ENCODE measurements at regions not wholly inside any gene's neighbourhood (a gene's known extent, or its start where the extent isn't known, plus 50 kb on each side); places are given as distances from the start of the nearest gene placed in this dataset.

- Histone ChIP-seq H3K4me1 (no peaks in the 10 kb centered on the region), H3K27ac (no peak overlapping the region), H3K27me3 (no peaks in the 10 kb centered on the region), H3K9me3 (peaks cover 0 to 18% (median 1%) of the 10 kb centered on the region in 4 donors), H3K4me3 (no peak overlapping the region), H3K36me3 (no peaks in the 10 kb centered on the region)
- 79 to 80% methylated on average over 1 of the region's 1 CpG for WGBS, 2 donors
- TF ChIP-seq, protein P1, sequence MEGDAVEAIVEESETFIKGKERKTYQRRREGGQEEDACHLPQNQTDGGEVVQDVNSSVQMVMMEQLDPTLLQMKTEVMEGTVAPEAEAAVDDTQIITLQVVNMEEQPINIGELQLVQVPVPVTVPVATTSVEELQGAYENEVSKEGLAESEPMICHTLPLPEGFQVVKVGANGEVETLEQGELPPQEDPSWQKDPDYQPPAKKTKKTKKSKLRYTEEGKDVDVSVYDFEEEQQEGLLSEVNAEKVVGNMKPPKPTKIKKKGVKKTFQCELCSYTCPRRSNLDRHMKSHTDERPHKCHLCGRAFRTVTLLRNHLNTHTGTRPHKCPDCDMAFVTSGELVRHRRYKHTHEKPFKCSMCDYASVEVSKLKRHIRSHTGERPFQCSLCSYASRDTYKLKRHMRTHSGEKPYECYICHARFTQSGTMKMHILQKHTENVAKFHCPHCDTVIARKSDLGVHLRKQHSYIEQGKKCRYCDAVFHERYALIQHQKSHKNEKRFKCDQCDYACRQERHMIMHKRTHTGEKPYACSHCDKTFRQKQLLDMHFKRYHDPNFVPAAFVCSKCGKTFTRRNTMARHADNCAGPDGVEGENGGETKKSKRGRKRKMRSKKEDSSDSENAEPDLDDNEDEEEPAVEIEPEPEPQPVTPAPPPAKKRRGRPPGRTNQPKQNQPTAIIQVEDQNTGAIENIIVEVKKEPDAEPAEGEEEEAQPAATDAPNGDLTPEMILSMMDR (IDR thresholded peaks at IDR 0.05) = no peak
- no peak for TF ChIP-seq POLR2A (IDR thresholded peaks at IDR 0.05)
- TF ChIP-seq EP300 (IDR thresholded peaks at IDR 0.05) = no peak
- DNase-seq (ENCODE audit: low spot score in 2 of 2) = no peak
Measured at GRCh38 chr6:23096876-23097275, 527.5 kb downstream of the HDGFL1 start.

DNA sequence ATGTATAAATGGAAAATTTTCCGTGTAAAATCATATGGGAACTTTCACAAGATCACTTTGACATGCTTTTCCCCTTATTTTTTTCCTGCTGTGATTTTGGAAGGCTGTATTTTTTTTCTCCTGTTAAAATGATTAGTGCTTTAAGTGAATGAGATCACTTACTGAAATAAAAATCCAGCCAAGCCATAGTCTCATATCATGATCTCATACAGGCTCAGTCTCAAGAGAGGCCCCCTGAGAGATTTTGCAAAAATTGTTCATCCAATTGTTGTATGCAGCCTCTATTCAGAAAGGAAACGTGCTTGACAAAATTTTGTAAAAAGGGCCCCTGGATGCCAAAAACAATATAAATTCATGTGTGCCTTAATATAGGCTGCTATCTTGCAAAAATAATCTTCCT, 528.2 kb downstream of the HDGFL1 start:
- Histone ChIP-seq H3K27me3 (no peaks in the 10 kb centered on the region), H3K27ac (no peak overlapping the region), H3K36me3 (no peaks in the 10 kb centered on the region), H3K9me3 (peaks cover 0 to 18% (median 1%) of the 10 kb centered on the region in 4 donors), H3K4me1 (no peaks in the 10 kb centered on the region), H3K4me3 (no peak overlapping the region)
- 37 to 41% methylated on average over 2 of the region's 2 CpGs for WGBS, 2 donors
- no peak for DNase-seq (ENCODE audit: low spot score in 2 of 2)
- TF ChIP-seq POLR2A (IDR thresholded peaks at IDR 0.05) (no peak), EP300 (IDR thresholded peaks at IDR 0.05) (no peak)

DNA sequence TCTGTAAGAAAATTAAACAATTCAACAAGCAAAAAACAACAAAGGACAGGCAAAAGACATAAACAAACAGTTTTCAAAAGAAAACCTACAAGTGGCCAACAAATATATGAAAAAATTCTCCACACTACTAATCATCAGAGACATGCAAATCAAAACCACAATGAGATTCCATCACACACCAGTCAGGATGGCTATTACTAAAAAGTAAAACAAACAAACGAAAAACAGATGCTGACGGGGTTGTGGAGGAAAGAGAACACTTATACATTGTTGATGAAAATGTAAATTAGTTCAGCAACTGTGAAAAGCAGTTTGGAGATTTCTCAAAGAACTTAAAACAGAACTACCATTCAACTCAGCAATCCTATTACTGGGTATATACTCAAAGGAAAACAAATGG, 537.6 kb downstream of the HDGFL1 start:
- no peak for DNase-seq (ENCODE audit: low spot score in 2 of 2)
- 38 to 40% methylated on average over 2 of the region's 2 CpGs for WGBS, 2 donors
- TF ChIP-seq EP300 (IDR thresholded peaks at IDR 0.05) (no peak), POLR2A (IDR thresholded peaks at IDR 0.05) (no peak)
- TF ChIP-seq, protein P1 (IDR thresholded peaks at IDR 0.05) = no peak
- no peaks in the 10 kb centered on the region for H3K36me3 ChIP-seq
- H3K27ac ChIP-seq = no peak overlapping the region
- H3K4me1 ChIP-seq = no peaks in the 10 kb centered on the region
- H3K4me3 ChIP-seq = no peak overlapping the region
- H3K9me3 ChIP-seq = peaks cover 0 to 3% (median 0%) of the 10 kb centered on the region in 4 donors
- H3K27me3 ChIP-seq = no peaks in the 10 kb centered on the region

DNA sequence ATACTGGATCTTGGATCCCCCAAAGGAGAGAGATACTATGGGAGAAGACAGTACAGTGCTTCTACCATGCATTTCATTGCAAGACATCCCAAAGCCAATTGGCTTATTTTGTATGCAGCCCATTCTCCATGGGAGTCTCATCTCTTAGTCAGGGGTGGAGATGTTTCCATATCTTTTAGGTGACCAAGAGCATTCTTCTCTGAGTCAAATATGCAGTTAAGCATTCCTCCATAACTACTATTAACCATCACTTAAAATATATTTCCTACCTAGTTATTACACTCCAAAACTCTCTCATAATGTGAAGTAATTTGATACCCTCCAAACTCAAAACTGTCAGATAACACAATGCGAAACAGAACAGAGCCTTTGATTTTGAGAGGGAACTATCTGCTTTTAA, 542.6 kb downstream of the HDGFL1 start:
- Histone ChIP-seq H3K4me1 (no peaks in the 10 kb centered on the region), H3K36me3 (no peaks in the 10 kb centered on the region), H3K27me3 (no peaks in the 10 kb centered on the region), H3K9me3 (peaks cover 0 to 23% (median 0%) of the 10 kb centered on the region in 4 donors), H3K4me3 (no peak overlapping the region), H3K27ac (no peak overlapping the region)
- DNase-seq (ENCODE audit: low spot score in 2 of 2) = no peak
- TF ChIP-seq EP300 (IDR thresholded peaks at IDR 0.05) (no peak), POLR2A (IDR thresholded peaks at IDR 0.05) (no peak)
- TF ChIP-seq, protein P1 (IDR thresholded peaks at IDR 0.05) = no peak
- 95 to 100% methylated on average over 1 of the region's 1 CpG for WGBS, 2 donors

DNA sequence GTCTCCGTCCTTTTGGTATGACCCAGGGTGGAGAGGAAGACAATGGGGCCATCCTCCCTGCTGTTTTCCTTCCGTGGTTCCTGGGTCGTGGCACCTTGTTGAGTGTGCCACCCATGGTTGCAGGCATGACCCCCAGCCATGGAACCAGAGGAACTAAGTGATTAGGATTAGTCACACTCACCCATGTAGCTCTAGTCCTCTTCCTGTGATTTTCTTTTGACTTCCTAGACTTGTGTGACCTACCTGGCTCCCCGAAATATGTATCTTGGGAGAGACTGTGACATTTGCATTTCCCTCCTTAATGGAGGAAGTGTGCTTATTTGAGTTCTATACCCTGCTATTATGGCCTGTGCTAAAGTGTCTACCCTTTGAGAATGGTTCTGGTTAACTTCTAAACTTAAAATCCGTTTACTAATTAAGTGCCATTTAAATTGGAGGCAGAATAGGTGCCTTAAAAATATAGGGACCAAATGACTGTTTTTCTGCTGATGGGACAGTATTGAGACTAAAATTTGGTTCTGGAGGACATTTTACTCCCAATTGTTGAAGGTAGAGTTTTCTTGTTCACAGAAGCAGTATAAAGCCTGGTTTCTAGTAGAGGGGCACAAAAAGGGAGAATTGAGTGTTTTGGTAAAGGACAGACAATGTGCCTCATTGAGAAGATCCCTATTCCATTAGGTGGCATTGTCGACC, 545.6 kb downstream of the HDGFL1 start:
- Histone ChIP-seq H3K4me3 (no peak overlapping the region), H3K9me3 (peaks cover 0 to 23% (median 0%) of the 10 kb centered on the region in 4 donors), H3K27ac (no peak overlapping the region), H3K27me3 (no peaks in the 10 kb centered on the region), H3K36me3 (no peaks in the 10 kb centered on the region), H3K4me1 (no peaks in the 10 kb centered on the region)
- DNase-seq (ENCODE audit: low spot score in 2 of 2) = no peak
- TF ChIP-seq, protein P1 (IDR thresholded peaks at IDR 0.05) = no peak
- TF ChIP-seq POLR2A (IDR thresholded peaks at IDR 0.05) (no peak), EP300 (IDR thresholded peaks at IDR 0.05) (no peak)
- WGBS, 2 donors = 70 to 76% methylated on average over 6 of the region's 6 CpGs

All from tibial nerve (tissue), 4 donors.